OCI-M1 (cell line): ENCODE measurements at regions not wholly inside any gene's neighbourhood (a gene's known extent, or its start where the extent isn't known, plus 50 kb on each side); places are given as distances from the start of the nearest gene placed in this dataset.

Experiments used
- DNase-seq: peaks from one replicate; lab custom pipeline; 2025; lab: John Stamatoyannopoulos, UW

DNA sequence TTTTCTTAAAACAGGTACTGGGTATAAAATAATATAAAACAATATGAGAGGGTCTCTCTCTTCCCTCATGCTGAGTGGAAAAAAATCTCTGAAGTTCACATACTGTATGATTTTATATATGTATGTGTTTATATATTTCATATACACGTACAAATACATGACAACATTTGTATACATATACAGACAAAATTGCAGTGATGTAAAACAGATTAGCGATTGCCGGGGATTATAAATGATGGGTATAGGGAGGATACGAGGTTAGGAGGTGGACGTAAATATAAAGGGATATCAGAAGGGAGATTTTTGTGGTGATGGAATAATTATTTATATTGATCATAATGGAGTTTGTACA, 194.8 kb upstream of the PRSS16 start:
- DNase-seq: no peak

DNA sequence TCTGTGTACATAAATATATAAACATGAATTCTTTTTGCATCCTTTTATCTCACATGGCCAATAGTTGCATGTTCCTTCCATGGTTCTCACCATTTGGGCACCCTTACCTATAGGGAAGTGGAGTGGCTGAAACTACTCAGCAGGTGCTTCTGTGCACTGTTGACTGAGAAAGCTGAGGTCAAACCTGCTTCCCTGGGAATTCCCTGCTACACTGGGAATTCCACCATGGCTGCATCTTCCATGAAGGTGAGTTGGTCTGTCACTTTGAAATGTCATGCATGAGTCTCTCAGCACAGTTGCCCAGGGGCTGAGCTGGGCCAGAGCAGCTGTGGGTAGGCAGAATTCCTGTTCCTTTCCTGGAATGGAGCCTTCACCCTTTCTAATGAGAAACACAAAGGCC, 193.8 kb upstream of the PRSS16 start:
- no peak for DNase-seq

DNA sequence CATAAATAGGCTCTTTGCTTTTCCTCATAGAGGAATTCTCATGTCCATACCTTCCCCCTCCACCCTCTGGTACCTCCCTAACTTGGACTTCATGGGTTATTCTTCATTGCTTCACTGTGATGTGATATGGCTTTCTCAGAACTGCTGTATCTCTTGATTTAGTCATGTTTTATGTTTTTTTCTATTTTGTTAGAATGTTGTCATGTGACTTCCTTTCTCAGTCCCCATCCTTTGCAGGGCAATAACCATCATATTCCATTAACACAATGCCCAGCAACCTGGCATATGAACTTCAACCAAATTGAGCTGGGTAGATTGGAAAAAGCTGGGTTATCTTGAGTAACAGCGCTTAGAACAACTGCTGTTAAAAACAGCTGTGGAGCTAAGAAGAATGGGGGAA, 190.9 kb upstream of the PRSS16 start:
- no peak for DNase-seq

DNA sequence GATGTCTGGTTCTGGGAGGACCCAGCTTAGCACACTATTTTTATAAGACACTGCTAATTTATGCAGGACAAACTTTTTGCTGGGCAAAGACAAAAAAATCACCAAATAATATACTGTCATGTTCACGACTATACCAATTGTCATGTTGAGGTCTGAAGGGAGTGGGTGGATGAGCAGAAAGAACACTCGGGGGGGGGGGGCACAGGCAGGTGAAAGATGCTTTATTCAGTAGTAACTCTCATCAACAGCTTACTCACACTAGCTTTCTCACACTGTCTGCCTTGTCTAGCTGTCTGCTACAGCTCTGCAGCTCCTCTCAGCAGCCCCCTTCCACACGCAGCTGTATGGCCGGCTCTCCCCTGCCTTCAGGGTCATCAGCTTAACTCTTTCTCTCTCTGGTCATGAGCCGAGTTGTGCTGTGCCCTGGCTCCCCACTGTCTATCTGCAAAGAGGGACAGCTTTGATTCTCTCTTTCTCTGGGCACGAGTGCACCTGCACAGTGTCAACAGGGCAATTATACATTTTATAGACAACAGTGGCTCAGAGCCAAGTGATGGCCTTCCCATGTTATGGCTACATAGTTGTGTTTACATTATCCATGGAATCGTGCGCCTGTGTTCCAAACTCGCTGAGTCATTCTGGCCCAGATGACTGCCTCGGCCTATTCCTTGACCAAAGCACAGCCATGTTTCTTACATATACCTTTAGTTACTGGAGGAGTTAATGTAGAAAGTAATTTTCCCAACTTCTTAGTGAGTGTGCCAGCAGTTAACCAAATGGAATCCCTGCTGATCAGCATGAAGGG, 187.7 kb upstream of the PRSS16 start:
- no peak for DNase-seq

DNA sequence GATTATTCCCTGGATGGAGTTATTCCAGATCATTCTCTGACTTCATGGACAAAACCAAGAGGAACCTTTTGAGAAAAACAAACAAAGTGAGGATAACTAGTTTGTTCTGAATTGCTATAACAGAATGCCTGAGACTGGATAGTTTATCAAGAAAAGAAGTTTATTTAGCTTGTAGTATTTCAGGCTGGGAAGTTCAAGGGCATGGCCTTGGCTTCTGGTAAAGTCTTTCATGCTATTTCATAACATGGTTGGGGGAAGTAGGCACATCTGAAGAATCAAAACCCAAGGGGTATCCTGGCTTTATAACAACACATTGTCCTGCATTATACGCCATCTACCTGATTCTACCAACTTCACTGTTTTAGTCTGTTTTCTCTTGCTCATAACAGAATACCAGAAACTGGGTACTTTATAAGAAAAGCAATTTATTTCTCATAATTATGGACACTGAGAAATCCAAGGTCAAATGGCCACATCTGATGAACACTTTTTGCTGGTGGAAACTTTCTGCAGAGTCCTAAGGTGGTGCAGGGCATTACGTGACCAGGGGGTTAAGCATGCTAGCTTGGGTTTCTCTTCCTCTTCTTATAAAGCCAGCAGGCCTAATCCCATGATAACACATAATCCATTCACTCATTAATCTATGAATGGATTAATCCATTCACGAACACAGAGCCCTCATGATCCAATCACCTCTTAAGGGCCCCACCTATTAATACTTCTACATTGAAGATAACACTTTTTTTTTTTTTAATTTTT, 186.1 kb upstream of the PRSS16 start:
- DNase-seq: no peak

DNA sequence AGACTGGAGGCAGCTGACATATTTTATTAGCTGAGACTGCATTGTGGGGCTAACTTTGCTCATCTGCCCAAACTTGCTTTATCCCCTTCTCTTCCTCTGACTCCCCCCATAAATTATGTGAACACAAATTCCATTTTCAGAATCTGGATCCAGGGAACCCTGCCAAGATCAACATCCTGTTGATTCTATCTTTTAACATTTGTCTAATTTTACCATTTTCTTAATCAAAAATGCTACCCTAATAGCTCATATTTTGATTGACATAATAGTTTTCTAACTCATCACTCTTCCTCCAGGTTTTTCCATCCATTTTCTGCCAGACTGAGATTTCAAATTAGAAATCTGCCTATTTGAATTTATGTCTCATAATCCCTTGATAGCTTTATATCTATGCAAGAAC, 184.7 kb upstream of the PRSS16 start:
- DNase-seq: no peak

DNA sequence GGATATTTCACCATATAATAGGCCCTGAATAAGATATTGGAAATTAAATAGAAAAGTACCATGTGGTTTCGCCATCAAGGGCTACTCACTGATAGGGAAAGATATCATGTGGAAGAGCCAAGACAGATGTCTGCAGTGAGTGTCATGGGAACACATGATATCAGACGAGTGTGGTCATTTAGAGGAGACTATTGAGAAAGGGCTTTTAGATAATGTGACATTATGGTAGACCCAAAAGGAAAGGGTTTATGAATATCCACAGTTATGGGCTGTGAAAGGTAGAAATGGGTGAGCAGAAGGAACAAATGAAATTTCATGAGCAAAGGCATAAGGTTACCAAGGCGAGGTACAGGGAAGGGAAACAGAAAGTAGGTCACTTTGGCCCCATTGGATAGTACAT, 182.3 kb upstream of the PRSS16 start:
- DNase-seq: peak; percentile 85

DNA sequence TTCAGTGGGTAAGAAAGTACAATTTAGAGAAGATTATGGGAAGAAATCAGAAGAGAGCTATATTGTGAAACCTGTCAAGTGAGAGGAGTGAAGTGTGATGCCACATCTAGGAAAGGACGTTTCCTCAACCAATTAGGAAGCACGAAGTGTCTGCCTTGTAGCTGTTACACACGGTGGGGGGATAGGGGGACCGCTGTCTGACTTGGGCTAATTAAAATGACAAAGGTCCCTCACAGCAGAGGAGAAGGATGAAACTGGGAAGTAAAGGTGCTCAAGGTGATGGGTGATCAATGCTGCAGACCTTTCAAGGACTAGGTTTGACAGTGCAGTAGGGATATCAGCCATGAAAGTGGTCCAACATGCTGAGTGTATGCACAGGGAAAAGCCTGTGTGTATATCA, 181.1 kb upstream of the PRSS16 start:
- DNase-seq: no peak

DNA sequence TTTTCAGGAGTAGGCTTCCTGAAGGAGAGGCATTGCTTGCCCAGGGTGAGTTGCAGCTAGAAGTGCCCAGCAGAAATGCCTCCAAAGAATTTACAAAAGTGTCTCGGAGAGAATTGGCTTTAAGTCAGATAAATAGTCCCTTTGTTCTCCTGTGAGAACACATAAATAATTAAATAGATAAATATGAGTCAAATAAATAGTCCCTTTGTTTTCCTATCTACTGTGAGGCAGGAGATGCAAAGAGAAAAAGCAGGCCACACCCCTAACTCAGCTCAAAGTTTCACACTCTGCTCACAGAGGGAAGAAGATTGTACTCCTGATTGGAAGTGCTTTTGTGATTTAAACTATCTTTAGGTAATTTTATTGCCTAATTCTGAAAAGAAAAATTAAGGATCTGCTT, 180.7 kb upstream of the PRSS16 start:
- DNase-seq: no peak

DNA sequence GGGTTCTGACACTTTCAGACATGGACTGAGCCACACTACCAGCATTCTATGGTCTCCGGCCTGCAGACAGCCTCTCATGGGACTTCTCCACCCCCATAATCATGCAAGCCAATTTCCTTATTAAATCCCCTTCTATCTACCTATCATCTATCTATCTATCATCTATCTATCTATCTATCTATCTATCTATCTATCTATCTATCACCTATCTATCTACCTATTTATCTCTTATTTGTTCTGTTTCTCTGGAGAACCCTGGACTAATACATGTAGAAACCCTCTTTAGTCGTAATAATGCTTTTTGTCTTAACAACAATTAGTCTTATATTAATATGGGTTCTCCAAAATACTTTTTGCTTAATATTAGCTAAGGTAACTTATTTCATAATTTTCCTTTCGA, 174.1 kb upstream of the PRSS16 start:
- DNase-seq: no peak

DNA sequence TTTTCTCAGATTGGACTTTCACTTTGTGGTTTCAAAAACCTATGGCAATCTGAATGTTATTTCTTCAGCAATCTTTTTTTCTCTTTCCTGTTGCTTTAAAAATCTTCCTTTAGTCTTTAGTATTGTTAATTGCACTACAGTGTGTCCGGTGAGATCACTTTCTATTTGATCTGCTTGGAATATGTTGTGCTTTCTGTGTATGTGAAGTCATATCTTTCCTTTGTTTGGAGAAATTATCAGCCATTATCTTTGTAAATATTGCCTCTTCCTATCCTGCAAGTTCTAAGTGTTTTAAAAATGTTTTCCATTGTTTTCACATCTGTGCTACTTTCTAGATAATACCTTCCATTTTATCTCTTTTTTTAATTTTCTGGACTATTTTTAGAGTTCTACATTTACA, 171.4 kb upstream of the PRSS16 start:
- no peak for DNase-seq

DNA sequence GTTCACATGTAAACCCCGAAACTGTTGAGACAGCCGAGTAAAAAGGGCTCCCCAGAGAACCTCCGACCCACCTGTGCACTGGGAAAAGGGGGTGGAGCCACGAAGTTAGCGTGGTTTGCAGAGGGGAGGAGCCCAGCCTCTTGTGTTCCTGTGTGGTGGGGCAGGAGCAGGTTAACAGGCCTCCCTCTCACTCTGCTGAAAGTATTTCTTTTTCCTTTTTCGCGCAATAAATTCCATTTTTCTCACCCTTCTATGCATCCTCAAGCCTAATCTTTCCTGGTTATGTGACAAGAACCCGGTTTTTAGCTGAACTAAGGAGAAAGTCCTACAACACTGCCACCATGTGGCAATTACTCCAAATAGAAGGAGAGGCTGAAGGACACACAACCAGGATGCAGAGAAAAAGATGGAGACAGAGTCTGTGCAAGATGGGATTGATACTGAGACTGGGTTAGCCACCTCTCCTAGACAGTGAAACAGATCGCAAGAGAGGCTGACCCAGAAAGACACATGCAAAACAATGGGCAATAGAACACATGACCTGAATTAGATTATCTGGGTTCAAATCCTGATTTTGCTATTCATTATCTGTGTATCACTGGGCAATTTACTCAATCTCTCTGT, 168.7 kb upstream of the PRSS16 start:
- peak; percentile 86 for DNase-seq

DNA sequence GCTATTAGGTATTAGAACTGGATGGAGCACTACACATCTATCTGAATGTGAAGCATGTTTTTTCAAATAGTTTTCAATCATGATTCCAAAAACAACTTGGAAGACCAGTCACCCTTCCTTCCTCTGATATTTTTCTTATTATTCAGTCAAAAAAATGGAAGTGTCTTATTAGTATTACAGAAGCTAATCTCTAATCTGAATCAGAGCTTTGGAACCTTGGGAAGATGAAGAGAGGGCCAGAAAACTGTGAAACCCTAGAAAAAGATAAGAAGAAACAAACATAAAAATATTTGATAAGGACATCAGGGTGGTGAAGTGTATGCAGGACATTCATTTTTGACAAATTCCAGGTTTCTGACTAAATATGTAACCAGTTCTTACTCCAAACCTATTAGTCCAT, 166.3 kb upstream of the PRSS16 start:
- no peak for DNase-seq

DNA sequence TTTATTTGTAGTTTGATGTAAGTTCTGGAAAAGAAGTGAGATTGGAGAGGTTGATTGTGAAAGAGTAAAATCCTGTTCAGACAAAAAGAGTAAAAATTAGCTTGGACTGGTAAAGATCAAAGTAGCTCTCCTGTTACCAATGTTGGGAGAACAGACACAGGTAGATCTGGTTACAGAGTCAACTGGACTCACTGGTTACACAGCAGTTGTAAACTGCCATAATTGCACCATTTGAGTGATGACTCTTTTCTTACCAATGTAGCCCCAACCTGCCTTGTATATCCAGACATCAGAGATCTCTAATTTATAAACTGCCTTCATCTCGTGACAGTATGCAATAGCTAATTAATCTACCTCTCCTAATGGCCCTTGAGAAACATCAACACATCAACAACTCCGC, 165.6 kb upstream of the PRSS16 start:
- DNase-seq: no peak

DNA sequence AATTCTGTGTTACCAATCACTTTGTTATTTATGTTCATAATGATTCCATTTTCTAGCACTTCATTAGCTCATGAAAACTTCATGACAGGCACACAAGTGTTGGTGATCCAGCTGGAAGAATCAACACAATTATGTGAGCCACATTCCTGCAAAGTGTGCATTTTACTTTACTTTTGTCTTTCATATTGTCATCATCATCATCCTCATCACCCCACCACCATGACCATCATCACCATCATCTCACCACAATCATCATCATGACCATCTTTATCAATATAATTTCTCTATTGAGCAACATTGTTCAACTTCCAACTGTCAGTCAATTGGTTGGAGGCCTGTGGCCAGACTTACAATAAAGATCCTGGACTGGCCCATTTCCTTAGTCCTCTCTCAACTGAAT, 159.4 kb upstream of the PRSS16 start:
- no peak for DNase-seq

DNA sequence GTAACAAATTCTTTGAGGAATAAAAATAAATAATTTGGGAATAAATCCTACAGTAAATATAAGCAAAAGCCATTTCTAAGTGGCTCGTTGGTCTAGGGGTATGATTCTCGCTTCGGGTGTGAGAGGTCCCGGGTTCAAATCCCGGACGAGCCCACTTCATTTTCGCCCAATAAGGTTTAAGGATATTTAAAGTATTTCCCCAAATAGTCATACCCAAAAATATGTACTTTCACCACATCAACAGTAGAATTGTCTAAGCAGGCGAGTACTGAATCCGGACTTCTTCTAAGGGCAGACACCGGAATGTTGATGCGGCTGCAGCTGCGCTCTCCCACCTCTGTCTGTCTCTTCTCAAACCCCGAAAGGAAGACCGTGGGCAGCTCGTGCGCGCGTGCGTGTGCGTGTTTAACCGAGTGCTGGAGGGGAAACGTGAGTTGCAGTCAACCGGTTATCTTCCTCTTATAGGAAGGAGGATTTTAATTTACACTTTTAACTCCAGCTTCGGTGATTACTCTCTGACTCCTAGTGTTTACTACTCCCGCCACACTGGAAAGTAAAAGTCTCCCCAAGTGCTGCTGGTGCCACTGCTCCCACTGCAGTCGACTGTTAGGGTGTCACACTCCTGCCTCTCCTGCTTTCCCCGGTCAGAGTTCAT, 155.7 kb upstream of the PRSS16 start:
- DNase-seq: peak; percentile 94

DNA sequence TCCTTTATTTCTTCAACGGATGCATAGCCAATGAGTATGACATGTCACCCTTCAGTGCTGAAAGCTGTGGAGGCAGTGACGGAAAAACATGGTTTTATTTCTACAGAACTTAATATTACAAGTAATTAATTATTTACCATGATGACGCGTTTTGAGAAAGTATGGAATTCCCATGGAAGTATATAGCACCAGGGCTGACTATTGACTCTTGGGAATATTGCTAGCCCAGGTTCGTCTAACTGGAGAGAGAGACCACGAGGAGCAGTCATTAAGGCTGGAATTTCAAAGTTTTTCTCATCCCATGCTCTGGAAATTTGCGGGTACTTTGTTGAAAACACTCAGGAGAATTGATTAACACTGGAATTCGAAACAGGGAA, 155.2 kb upstream of the PRSS16 start:
- DNase-seq: no peak

DNA sequence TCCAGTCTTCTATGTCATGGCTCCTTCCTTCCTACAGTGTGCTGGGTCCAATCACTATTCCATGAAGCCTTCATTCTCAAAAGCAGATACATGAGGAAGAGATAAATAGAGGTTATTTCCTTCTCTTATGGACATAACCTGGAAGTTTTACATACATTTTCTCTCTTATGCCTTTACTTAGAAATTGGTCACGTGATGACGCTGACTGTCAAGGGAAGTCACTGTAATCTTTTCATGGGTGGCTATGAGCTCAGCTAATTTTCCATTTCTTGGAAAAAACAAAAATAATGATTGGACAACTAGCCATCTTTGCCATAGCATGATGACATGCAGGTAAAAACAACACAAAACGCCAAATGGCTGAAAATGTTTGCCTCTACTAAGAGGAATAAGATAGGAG, 151.6 kb upstream of the PRSS16 start:
- DNase-seq: no peak

DNA sequence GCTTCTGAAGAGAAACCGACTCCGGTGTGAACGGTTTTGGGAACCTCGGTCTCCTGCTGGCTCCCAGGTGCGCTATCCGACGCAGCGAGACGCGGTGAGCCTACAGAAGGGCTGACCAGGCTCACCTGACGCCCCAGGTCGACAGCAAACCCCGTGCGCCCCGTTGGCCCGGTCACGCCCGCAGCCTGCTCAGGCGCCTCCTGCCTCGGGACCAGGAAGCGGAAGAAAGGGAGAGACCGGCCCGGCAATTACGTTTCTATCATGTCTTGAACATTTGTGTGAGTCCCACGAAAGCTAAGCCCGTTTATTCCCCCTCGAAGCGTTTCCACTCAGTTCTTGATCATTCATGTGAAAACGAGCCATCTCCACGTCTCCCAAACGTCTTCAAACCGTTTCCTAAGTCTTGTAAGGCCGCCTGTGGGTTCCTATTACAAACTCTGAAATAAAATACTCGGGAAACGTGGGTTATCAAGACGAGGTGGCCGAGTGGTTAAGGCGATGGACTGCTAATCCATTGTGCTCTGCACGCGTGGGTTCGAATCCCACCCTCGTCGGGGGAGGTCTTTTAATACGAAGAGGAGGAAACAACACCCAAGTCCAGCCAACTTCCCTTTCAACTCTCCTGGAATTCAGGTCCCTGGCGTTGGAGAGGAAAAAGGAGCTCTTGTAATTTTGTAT, 150.5 kb upstream of the PRSS16 start:
- peak; percentile 95 for DNase-seq

DNA sequence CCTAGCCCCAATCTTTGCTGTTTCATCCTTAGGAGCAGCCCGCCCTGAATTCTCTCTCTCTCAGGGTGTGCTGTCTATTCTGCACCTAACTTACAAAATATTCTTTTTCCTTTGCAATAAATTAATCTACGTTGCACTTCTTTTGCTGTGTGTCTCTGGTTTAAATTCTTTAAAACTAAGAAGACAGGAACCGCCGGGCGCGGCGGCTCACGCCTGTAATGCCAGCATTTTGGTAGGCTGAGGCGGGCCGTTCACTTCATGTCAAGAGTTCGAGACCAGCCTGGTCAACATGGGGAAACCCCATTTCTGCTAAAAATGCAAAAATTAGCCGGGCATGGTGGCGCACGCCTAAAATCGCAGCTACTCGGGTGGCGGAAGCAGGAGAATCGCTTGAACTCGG, 148.5 kb upstream of the PRSS16 start:
- no peak for DNase-seq

DNA sequence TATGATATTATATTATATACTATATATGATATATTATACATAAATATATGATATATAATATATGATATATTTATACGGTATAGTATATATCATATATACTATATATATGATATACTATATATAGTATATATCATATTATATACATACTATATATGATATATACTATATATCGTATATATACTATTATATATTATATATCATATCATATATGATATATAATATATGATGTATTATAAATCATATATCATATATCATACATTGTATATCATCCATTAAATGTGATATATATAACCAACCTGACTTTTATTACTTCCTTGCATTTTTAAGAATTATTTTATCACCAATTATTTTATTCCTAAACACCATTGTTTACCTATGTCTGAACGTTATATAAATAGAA, 146.6 kb upstream of the PRSS16 start:
- no peak for DNase-seq

DNA sequence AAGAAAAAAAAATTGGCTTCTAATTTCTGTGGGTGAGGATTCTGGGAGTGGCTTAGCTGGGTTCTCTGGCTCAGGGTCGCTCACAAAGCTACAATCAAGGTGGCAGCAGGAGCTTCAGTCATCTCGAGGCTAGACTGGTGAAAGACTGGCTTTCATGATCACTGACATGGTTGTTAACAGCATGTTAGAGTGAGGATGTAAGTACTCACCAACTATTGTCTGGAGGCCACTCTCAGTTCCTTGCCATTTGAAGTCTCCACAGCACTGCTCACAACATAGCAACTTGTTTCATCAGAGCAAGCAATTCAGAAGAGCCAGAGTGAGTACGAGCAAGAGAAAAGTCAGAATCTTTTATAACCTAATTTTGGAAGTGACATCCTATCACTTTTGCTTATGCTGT, 145.7 kb upstream of the PRSS16 start:
- DNase-seq: no peak
